Astrocyte of the spinal cord (primary cell): ENCODE measurements at regions not wholly inside any gene's neighbourhood (a gene's known extent, or its start where the extent isn't known, plus 50 kb on each side); places are given as distances from the start of the nearest gene placed in this dataset.

Experiments used
- DNase-seq: peaks from one replicate; pipeline ENCODE4 v3.0.0; 2011; ENCODE audit warnings: low read depth, low spot score
- H3K4me3 ChIP-seq: 2 replicates; pipeline ENCODE4 v1.5.1; 2011; ENCODE audit warnings: low read depth, mild to moderate bottlenecking, low read length, moderate library complexity
- CTCF ChIP-seq: IDR thresholded peaks from 2 replicates; pipeline ENCODE4 v1.5.1; 2012; ENCODE audit warnings: low read depth, mild to moderate bottlenecking, low read length, inconsistent platforms
- in situ Hi-C: cut with HindIII; loops from 2 replicates; pipeline ENCODE4 v1.10.0; 2017; ENCODE audit warnings: low sequenced_read_pairs

DNA sequence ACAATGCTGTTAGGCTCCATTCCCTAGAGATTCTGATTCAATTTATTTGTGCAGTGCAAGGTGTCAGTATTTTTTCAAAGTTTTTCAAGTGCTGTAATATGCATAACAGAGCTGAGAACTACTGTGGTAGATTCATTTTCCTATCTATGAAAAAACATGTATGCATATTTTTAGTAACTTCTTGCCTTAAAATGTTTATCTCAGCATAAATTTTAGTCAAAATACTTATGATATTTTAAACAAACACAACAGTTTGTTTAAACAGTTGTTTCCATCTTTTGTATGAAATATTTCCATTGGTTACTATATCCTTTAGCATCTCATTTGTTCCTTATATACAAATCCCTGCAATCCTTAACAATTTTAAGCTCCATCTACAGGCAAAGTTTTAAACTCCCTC lies 624.8 kb upstream of the ADGRL3 start:
- H3K4me3 ChIP-seq = no peak overlapping the region
- in situ Hi-C loops = no loop called here
- TF ChIP-seq CTCF = no peak
- DNase-seq = no peak

- in situ Hi-C loops = no loop called here
- H3K4me3 ChIP-seq = no peak overlapping the region
- TF ChIP-seq CTCF = no peak
These were observed 620.8 kb upstream of the ADGRL3 start for GRCh38 chr4:60579335-60579734.

DNA sequence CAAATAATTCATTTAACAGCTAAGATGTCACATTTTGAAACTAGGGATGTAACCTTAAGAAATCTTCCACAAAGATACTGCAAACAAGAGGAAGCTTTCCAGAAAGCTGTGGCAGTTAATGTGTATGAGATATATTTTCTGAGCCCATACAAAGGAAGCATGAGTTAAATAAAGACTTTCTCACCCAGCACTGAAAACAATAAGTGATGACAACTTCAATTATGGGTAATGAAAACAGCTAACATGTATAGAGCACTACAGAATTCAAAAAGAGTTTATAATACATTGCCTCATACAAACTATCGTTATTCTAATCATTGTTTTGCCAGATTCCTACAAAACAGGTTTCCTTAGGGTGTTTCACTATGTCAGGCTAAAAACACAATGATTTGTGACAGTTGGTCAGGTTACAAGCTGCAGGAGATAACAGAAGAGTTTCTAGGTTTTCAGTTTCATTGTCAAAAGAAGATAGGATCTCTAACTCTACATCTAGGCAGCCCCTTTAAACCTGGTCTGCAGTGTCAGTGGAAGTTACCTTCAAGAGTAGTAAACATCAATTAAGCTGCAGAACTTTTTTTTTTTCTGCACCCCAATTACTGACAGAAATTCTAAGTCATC lies 618.1 kb upstream of the ADGRL3 start:
- in situ Hi-C loops = no loop called here
- TF ChIP-seq CTCF = no peak
- DNase-seq = no peak
- H3K4me3 ChIP-seq = no peak overlapping the region

More at GRCh38 chr4:60579335-60579734, 620.8 kb upstream of the ADGRL3 start:
- no peak for DNase-seq

DNA sequence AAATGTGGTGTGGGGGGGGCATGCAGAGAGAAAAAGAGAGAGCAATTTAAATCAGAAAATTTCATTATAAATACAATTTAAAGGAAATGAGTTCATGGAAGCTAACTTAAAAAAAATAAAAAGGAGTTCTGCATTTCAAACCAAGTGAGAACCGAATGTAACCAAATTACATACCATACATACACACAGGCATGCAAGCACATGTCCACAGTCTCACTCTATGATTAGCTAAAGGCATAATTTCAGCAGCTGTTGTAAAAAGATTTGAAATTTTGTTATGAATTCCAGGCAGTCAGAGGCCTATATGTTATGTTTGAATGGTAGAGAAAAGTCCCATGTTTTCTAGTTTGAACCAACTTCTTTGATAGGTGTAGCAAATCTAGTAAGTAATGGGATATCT lies 611.6 kb upstream of the ADGRL3 start:
- no peak for TF ChIP-seq CTCF
- DNase-seq = no peak
- no peak overlapping the region for H3K4me3 ChIP-seq
- in situ Hi-C loops = no loop called here

DNA sequence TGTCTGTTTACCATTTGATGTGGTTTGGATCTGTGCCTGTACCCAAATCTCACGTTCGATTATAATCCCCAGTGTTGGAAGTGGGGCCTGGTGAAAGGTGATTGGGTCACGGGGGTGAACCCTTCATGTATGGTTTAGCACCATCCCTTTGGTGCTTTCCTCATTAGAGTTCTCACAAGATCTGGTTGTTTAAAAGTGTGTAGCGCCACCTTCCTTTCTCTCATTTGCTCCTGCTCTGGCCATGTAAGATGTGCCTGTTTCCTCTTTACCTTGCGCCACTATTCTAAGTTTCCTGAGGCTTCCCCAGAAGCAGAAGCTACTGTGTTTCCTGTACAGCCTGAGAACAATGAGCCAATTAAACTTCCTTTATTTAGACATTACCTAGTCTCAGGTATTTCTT lies 610.7 kb upstream of the ADGRL3 start:
- DNase-seq = no peak
- TF ChIP-seq CTCF = no peak
- no peak overlapping the region for H3K4me3 ChIP-seq
- in situ Hi-C loops = no loop called here

DNA sequence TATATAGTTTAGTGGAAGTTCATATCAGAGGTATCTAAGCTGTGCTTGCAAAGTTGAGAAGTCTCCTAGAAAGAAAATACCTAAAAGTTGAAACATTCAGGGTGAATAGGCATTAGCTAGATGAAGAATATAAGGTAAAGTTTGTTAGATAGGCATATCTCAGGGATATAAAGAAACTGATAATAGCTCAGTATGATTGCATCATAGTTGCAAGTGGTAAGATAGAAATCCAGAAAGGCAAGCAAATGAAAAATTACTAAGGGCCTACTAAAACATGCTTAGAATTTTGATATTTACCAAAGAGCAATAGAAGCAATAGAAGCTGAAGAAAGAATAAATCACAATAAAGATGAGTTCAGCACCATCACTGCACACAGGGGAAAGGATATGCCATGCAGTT lies 610.0 kb upstream of the ADGRL3 start:
- no peak for DNase-seq
- in situ Hi-C loops = no loop called here
- TF ChIP-seq CTCF = no peak

More for the DNA sequence above, 610.0 kb upstream of the ADGRL3 start:
- no peak overlapping the region for H3K4me3 ChIP-seq
